Cardiac septum (tissue), 1 donor: ENCODE measurements at regions not wholly inside any gene's neighbourhood (a gene's known extent, or its start where the extent isn't known, plus 50 kb on each side); places are given as distances from the start of the nearest gene placed in this dataset.
"Not testable (repeated sequence)": the region's sequence is repeated elsewhere in the genome, so short reads cannot be mapped to it uniquely, and the experiment has no call there.

Source experiments
- DNase-seq: peaks from one replicate; pipeline ENCODE4 v3.0.0-alpha.2; 2020; ENCODE audit warnings: low spot score
- intact Hi-C: fragments of 100-400 bp; cut with DNase I; formaldehyde crosslinking; loops from one replicate; pipeline ENCODE4 v1.14.0; 2022
- donor health status: DM: no; HTN: no; CAD: no.

DNA sequence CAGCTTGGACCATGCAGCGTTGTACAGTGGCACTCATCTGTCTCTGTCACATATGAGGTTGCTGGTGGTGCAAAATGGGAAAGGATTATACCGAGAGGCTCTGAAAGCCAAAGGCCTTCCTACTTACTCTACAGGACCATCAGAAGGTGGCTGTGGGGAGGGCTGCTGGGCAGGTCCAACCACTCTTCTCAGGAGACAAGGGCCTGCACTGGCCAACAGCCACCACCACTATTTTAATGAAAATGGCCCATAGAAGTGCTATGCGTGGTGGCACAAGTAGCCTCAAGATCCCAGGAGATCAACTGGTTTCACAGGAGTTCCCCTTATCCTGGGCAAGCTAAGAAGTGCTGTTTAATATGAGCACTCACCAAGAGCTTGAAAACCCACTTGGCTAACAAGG is 52.3 kb downstream of the MRPL57 start:
- intact Hi-C loops: no loop called here
- DNase-seq: no peak

DNA sequence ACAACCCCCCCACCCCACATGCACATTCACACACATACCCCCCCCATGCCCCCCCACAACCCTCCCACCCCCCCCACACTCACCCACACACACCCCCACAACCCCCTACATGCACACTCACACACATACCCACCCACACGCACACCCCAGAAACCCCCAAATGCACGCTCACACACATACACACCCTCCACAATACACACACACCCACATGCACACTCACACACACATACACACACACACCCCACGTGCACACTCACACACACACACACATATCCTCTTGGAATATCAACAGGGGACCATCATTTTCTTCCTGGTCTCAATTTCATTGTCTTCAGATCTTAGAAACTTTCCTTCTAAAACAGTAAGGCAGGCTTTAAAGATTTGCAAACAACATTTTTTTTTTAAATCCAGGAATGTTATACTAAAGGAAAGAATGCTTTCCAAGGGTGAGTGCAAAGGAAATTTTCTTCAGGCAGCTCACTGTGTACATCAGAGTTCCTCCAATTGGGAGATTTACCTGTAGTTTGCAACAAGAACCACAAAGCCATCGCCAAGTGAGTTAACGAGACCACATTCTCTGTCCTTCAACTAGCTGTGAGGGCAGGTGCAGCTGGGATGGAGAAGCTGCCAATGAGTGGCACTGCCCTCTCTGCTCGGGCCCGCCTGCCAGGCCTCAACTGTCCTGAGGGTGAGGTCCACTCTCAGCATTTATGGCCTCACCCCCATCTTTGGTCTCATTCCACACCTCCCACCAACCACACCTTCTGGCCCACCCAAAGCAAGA is 53.0 kb downstream of the MRPL57 start:
- intact Hi-C loops: no loop called here
- no peak for DNase-seq

DNA sequence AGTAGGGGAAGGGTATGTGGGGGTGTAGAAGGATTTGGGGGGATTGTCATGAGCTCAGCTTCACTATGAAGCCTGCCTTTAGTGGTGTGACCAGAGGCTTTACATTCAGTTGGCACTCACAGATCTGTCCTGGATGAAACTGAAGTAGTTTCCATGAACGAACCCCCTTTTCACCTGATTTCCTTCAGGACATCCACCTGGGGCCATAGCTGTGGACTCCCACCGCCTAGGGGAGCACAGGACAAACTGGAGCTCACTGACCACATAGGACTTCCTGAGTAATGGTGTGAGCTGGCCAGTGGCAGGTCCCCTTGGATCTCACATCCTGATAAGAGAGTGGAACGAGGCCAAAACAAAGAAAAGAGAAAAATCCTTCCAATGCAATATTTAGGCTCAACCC is 54.1 kb downstream of the MRPL57 start:
- intact Hi-C loops: no loop called here
- no peak for DNase-seq

DNA sequence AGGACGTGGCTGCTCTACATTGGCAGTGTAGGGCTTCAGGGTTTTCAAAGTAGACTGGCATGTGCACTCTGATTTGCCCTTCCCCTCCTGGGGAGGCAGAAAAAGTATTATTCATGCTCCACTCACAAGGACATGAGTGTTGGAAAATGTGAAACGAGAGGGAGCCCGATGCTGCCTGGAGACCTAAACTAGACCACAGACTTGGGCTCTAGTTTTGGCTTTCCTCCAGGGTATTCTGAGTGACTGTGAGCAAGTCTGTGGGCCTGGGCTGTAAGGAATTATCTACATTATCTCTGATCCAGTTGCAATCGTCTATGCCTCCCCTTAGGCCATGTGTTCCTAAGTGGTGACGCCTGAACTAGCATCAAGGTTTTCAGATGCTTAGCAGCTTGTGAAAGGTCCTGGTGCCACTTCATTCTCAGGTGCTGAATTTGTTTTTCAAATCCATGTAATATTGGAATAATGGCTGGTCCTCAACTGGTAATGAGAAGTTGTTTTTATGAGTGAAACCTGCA is 55.0 kb downstream of the MRPL57 start:
- intact Hi-C loops: no loop called here

DNA sequence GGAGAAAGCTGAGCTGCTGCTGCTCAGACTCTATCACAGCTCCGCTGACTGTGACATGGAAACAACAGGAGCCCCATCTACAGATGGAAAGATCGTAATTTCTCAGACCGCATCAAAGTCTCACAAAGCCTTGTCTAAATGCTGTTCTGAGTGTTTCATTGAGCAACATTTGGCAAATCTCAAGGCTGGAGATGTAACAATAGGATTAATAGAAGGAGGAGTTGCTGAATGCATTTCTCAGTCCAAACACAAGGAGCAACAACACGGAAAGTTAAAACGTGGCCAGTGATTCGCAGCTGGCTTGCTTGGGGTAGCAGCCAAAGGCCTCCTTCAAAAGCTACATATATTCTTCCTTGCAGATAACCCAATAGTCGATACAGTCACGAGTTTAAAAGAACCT is 55.7 kb downstream of the MRPL57 start:
- no peak for DNase-seq
- intact Hi-C loops: no loop called here

More for the DNA sequence above, 55.0 kb downstream of the MRPL57 start:
- DNase-seq: no peak

DNA sequence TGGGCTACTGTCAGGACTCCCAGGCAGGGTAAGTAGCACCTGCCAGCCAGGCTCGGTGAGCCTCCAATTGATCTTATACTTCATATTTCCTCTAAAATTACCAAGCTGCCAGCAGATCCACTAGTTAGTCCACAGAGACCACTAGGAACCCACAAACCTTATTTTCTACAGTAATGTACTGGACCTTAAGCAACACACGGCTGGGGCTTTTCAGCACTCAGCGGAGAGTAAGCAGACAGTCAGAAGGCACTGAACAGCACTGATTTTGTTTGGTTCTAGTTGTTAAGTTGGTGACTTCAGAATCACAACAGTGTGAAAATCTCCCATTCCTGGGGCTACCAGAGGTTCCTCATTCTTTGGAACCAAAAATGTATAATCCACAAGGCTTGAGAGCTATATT is 56.1 kb downstream of the MRPL57 start:
- DNase-seq: no peak
- intact Hi-C loops: no loop called here

DNA sequence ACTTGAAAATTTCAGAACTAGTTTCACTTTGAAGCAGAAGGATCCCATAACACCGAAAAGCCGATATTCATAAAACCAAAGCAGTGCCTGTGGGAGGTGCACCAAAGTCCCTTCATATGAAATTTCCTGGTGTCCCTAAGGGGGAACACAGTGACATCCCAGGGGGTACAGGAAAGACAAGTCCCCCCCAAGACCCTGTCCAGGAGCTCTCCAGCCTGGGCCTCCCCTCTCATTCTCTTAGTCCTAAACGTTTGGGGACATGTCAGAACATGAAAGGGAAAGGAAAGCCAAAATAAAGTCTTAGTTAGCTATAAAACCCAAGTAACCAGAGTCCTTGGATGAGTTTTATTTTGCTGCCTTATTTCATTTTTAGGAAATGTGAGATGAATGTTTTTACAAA is 56.6 kb downstream of the MRPL57 start:
- no peak for DNase-seq
- intact Hi-C loops: no loop called here

DNA sequence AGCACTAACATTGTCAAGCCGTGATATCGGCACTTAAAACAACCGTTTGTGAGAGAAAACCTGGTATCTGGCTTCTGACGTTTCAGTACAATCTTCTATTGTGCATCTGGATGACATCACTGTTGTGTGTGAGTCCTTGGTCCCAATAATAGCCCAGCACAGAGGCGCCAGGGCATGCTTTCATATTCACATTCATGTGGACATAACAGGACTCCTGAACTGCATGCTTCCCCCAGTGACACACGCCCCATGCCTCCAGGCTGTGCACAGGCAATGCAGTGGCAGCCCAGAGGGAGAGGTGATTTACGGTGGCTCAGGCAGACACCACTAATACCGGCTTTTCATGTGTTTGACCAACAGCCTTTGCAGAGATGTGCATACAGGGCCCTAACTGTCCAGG is 58.1 kb downstream of the MRPL57 start:
- no peak for DNase-seq
- intact Hi-C loops: no loop called here

DNA sequence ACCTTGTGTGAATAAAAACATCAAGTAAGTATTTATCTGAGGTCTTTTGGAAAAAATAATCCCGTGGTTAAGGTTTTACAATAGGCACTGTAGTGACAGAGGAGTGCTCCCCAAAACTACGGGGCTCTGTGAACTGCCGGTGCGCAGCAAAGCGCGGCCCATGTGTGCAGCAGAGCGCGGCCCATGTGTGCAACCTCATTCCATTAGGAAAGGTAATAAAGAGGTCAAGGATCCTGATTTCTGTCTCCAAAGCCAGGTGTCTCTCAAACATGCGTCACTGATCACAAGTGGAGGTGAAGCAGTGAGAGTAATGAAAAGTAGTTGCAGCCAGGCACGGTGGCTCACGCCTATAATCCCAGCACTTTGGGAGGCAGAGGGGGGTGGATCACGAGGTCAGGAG is 58.7 kb downstream of the MRPL57 start:
- intact Hi-C loops: no loop called here
- DNase-seq: no peak

DNA sequence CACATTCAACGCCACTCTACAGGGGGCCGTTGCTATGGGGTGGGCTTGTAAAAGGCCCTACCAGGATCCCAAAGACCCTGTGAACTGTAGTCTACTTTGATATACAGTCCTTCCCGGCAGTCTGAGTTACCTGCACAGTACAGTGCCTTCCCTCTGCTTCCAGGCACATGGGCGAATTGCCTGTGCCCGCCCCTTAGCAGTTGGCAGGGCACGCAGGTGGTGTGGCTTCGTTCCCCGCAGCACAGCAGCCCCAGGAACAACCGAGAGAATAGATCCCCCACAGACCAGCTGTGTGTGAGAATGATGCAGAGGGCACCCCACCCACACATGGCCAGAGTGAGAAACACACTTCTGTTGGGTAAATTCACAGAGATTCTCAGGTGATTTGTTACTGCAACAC is 60.6 kb downstream of the MRPL57 start:
- DNase-seq: no peak
- intact Hi-C loops: no loop called here

DNA sequence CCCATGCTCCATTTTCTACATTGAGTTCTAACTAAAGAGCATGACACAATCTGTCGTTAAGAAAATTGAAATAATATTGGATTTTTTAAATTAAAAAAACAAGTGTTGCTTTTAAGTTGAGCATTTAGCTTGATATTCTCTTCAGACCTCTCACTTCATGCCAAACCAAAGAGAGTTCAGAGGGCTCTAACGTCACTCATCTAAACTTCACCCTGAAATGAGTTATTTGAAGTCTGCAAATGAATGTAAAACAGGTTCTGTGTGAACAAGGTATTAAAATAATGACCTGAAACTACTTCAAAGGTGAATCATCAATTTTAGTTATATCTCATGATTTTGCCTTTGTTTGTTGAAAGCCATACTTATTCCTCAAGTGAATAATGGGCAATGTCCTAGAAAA is 61.8 kb downstream of the MRPL57 start:
- intact Hi-C loops: no loop called here
- no peak for DNase-seq

DNA sequence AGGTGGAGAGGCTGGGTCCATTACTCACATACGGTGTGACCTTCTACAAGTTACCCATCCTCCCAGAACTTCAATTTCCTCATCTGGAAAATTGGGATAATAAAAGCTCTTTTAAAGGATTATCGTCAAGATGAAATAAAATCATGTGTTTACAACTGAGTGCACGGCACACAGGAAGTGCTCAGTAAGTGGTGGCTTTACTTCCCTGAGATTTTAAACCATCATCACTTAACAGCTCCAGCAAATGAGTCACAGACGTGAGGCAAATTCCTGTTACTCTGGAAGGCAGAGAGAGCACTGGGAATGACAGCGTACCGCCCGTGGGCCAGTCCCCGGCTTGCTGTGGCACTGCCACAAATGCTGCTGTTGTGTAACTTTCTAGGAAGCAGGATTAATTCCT is 64.1 kb downstream of the MRPL57 start:
- intact Hi-C loops: no loop called here
- no peak for DNase-seq

DNA sequence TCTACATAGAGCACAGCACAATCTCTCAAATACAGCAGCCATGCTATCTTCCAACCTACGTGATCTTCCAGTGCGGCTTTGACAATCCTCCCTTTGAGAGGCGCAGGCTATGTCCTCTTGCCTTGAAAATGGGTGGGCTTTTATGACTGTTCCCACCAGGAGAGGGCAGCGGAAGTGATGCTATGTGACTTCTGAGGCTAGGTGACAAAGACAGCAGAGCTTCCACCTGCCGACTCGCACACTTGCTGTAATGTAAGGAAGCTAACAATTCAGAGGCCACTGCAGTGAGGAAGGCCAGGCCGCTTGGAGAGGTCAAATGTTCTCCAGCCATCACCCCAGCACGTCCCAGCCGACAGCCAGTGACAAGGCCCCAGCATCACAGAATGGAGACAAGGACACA is 65.8 kb downstream of the MRPL57 start:
- intact Hi-C loops: no loop called here
- no peak for DNase-seq

DNA sequence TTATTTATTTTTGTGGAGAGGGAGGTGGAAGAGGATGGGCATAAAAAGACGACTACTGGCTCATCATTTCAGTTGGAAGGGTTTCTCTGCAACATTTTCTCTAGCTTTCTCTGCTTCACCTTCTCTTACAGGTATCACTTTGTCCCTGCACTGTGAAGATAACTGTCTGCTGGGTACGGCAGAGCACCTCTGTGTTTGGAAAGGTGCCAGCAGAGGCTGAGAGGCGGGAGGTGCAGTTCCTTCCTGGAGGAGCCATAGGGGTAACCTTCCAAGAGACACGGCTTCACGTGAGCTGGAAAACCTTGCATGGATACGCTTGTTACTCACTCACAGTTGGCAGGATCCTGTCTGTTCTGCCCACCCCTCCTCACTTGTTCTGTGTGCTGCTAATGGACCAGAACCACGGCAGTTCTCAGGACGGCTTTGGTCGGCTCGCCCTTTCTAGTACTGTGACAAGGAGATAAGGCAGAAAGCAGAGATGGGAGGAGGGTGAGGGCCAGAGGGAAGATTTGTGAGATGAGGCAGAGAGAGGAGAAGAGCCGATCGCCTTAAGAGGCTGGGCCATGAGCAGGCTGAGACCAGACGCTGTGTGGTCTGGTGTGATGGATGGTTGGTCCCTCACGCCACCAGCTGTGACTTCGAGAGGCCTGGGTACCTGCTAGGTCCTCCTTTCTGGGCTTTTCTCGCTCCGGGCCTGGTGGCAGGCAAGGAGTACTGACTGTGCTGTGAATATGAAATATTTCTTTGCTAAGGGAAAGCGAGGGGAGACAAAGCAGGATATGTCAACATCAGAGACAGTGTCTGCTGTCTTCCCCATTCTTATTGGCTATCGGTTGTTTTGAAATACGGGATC is 66.8 kb downstream of the MRPL57 start:
- intact Hi-C loops: no loop called here
- no peak for DNase-seq

DNA sequence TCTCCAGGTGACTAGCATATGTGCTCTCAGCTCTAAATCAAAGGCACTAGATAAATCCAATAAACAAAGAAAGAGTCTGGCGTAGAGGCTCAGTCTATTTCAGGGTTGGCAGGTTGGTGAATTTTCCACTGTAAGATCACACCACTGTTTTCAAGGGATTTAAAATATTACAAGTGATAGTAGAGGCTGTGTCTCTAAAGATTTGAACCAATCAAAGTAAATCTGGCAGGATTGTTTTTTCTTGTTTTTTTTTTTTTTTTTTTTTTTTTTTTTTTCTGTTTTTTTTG is 67.4 kb downstream of the MRPL57 start:
- intact Hi-C loops, DNase-seq: not testable (repeated sequence)

DNA sequence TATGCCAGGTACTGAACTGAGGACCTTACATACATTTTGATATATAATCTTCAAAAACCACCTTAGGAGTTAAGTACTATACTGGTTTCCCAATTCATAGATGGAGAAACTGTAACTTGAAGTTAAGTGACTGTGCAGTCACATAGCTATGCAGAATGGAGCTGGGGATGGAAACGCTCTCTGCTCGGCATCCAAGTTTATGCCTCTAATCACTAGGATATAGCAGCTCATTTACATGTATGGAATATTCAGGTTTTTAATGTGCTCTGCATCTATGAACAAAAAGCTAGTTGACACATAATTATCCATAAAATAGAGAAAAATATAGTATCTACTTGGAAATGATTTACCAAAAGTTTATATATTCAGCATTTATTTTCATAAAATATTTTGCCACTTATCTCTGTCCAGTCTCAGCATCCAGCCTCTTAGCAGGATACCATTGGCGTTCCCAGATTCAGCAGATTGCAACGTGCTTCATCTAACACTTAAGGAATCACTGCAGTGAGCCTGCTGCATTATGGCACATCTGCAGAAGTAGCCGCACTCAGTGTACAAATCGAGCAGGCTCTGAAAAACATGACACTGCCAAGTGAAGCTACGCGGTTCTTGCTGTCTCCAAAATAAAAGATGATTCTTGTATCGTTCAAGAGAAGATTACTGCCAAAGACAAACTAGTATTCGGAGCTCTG is 70.4 kb downstream of the MRPL57 start:
- no peak for DNase-seq
- intact Hi-C loops: no loop called here

DNA sequence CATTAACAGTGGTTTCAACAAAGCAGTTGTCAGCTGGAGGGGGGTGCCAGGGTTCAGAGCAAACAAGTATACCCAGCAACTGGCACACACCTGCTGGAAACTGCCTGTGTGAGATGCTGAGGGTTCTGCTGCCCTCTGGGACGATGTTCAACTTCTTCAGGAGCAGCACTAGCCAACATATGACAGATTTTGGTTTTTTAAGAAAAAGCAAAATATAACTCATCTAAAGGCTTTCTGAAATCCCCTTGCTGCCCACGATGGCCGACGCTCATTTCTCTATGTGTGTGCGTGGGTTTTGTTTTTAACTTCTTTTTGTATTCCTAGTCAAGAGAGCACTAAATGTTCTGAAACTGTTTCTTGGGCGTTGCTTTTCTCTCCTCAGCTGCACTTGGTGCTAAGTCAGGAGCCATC is 79.9 kb downstream of the MRPL57 start:
- intact Hi-C loops: no loop called here
- DNase-seq: no peak

DNA sequence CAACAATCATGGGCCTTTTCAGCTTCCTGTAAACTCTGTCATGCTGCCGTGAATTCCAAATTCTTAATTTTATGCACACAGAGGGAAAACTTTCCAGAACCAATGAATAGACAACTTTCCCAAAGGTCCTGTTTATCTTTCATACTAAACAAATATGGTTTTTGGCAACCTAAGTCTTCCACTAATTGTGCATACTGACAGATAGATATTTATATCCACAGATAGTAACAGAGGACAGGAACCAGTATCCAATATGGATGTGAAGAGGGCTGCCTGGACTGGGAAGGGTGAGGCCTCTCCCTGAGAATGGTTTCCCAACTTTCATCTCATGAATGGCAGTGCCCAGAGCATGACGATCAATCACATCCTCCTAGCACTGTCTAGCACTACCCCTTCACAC is 80.4 kb downstream of the MRPL57 start:
- intact Hi-C loops: no loop called here
- DNase-seq: no peak

DNA sequence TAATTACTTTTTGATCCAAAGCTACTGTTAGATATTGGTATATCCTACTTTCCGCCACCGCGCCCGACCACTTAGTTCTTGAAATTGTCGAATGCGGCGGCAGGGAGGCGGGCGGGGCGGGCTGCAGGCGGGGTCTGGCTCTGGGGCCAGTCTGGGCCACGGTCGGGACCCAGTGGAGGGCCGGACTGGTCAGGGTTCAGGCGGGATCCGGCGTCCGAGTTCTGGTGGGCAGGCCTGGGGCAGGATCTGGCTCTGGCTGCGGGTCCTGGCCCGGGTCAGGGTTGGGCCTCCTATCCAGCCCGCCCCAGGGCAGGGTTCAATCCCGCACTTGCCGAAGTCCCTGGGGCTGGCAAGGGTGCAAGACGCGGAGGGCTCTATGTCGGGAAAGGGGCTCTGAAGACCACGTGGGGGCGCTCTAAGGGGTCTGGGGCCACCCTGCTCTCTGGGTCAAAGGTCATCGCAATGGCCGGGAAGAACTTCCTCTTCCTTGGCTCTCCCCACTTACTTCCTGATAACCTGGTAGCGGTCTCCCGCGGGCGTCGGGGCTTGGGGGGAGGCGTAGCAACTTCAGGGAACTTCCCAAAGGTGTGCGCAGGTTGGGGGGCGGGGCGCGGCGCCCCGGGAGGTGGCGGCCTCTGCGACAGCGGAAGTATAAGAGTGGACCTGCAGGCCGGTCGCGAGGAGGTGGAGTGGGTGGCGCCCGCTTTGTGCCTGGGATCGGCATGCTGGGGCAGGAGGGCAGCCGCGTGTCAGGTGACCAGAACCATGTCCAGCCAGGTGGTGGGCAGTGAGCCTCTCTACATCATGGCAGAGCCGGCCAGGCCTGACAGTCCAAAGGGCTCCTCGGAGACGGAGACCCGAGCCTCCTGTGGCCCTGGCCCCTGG is 83.4 kb downstream of the MRPL57 start:
- intact Hi-C loops: no loop called here
- no peak for DNase-seq
